Small intestine (tissue), 7 donors: ENCODE measurements at regions not wholly inside any gene's neighbourhood (a gene's known extent, or its start where the extent isn't known, plus 50 kb on each side); places are given as distances from the start of the nearest gene placed in this dataset.

ENCODE experiments used
- DNase-seq, 2 donors: peaks; one replicate each; pipeline versions ENCODE4 v3.0.0 to v3.0.0-alpha.2; 2013
- FAIRE-seq: peaks from 2 replicates; lab custom pipeline; 2012; peaks lifted over from hg19 to GRCh38; lab: Jason Lieb, UNC
- H3K27ac ChIP-seq, 3 donors: one replicate each; pipeline ENCODE4 v1.5.1; 2013; ENCODE audit warnings: low read length in 2 of 3, mild to moderate bottlenecking in 2 of 3, control low read depth in 1 of 3, inconsistent platforms in 1 of 3, low read depth in 1 of 3, moderate library complexity in 1 of 3
- H3K27me3 ChIP-seq, 3 donors: one replicate each; pipeline ENCODE4 v1.6.1; 2013; ENCODE audit warnings: low read length in 3 of 3, inconsistent platforms in 1 of 3; ENCODE audit not compliant: control insufficient read depth in 3 of 3, insufficient read depth in 3 of 3
- H3K36me3 ChIP-seq, 3 donors: one replicate each; pipeline ENCODE4 v1.6.1; 2013; ENCODE audit warnings: low read length in 3 of 3, inconsistent platforms in 1 of 3, low read depth in 1 of 3, mild to moderate bottlenecking in 1 of 3, moderate library complexity in 1 of 3; ENCODE audit not compliant: control insufficient read depth in 3 of 3, insufficient read depth in 2 of 3
- H3K4me1 ChIP-seq, 3 donors: one replicate each; pipeline ENCODE4 v1.6.1; 2013; ENCODE audit warnings: low read length in 2 of 3, inconsistent platforms in 1 of 3, low read depth in 1 of 3, mild to moderate bottlenecking in 1 of 3, moderate library complexity in 1 of 3; ENCODE audit not compliant: control insufficient read depth in 3 of 3, insufficient read depth in 2 of 3
- H3K4me3 ChIP-seq, 3 donors: one replicate each; pipeline ENCODE4 v1.5.1; 2013; ENCODE audit warnings: low read length in 3 of 3, control low read depth in 1 of 3, inconsistent platforms in 1 of 3, low read depth in 1 of 3, mild to moderate bottlenecking in 1 of 3, moderate library complexity in 1 of 3
- H3K9me3 ChIP-seq, 2 donors: one replicate each; pipeline ENCODE4 v1.6.1; 2013; ENCODE audit warnings: low read depth in 1 of 2, low read length in 1 of 2; ENCODE audit not compliant: control insufficient read depth in 2 of 2, insufficient read depth in 1 of 2
- WGBS, 3 donors: extraction: QIAGEN DNeasy Blood & Tissue Kit; methylation state at CpG; one replicate each; pipeline ENCODE4 v1.1.7; 2013; 5-methylcytosine and 5-hydroxymethylcytosine counted together
- donor health status: healthy with polysubstance abuse.
- donor health status: control.
- donor health status: control.
- donor health status: Bipolar disorder and iron deficiency.
- donor health status: healthy.

GRCh38 chr7:39890411-39890810, 59.6 kb upstream of the CDK13 start:
- Histone ChIP-seq H3K36me3 (no peaks in the 10 kb centered on the region), H3K27ac (no peak overlapping the region), H3K4me1 (no peaks in the 10 kb centered on the region), H3K27me3 (peaks cover 0 to 2% (median 0%) of the 10 kb centered on the region in 3 donors), H3K9me3 (no peaks in the 10 kb centered on the region), H3K4me3 (no peak overlapping the region)
- WGBS, 3 donors: 79 to 90% (median 82%) methylated on average over 4 of the region's 4 CpGs
- DNase-seq (no peak), FAIRE-seq (no peak)

- WGBS, 3 donors: 18 to 41% (median 22%) methylated on average over 1 of the region's 1 CpG
- DNase-seq (no peak), FAIRE-seq (no peak)
Observed at GRCh38 chr7:39891894-39892293, 58.2 kb upstream of the CDK13 start.

GRCh38 chr7:39892361-39892760, 57.7 kb upstream of the CDK13 start:
- H3K27me3 ChIP-seq: peaks cover 0 to 2% (median 0%) of the 10 kb centered on the region in 3 donors
- no peak for FAIRE-seq
- WGBS, 3 donors: 57 to 74% (median 73%) methylated on average over 1 of the region's 1 CpG
- H3K9me3 ChIP-seq: no peaks in the 10 kb centered on the region
- no peak overlapping the region for H3K4me3 ChIP-seq
- no peaks in the 10 kb centered on the region for H3K4me1 ChIP-seq
- no peaks in the 10 kb centered on the region for H3K36me3 ChIP-seq
- no peak overlapping the region for H3K27ac ChIP-seq
- no peak for DNase-seq

More at GRCh38 chr7:39891894-39892293, 58.2 kb upstream of the CDK13 start:
- H3K27me3 ChIP-seq: peaks cover 0 to 2% (median 0%) of the 10 kb centered on the region in 3 donors
- no peak overlapping the region for H3K27ac ChIP-seq
- H3K36me3 ChIP-seq: no peaks in the 10 kb centered on the region
- H3K9me3 ChIP-seq: no peaks in the 10 kb centered on the region
- H3K4me1 ChIP-seq: no peaks in the 10 kb centered on the region
- no peak overlapping the region for H3K4me3 ChIP-seq

- WGBS, 3 donors: 28 to 51% (median 28%) methylated on average over 2 of the region's 2 CpGs
- no peak for DNase-seq
- H3K27ac ChIP-seq: no peak overlapping the region
- no peak overlapping the region for H3K4me3 ChIP-seq
- H3K36me3 ChIP-seq: no peaks in the 10 kb centered on the region
- FAIRE-seq: no peak
- no peaks in the 10 kb centered on the region for H3K4me1 ChIP-seq
- no peaks in the 10 kb centered on the region for H3K9me3 ChIP-seq
- H3K27me3 ChIP-seq: no peaks in the 10 kb centered on the region
Observed at GRCh38 chr7:39894904-39895303, 55.2 kb upstream of the CDK13 start.

GRCh38 chr7:39896840-39897239, 53.2 kb upstream of the CDK13 start:
- no peak for FAIRE-seq
- WGBS, 3 donors: 81 to 90% (median 84%) methylated on average over 9 of the region's 9 CpGs
- Histone ChIP-seq H3K9me3 (no peaks in the 10 kb centered on the region), H3K27ac (no peak overlapping the region), H3K4me1 (no peaks in the 10 kb centered on the region), H3K36me3 (no peaks in the 10 kb centered on the region), H3K27me3 (no peaks in the 10 kb centered on the region), H3K4me3 (no peak overlapping the region)
- DNase-seq: no peak

GRCh38 chr7:39898867-39899266, 51.2 kb upstream of the CDK13 start:
- DNase-seq (no peak), FAIRE-seq (no peak)
- no peaks in the 10 kb centered on the region for H3K36me3 ChIP-seq
- no peak overlapping the region for H3K4me3 ChIP-seq
- H3K9me3 ChIP-seq: no peaks in the 10 kb centered on the region
- no peaks in the 10 kb centered on the region for H3K4me1 ChIP-seq
- WGBS, 3 donors: 20 to 36% (median 34%) methylated on average over 2 of the region's 2 CpGs
- no peaks in the 10 kb centered on the region for H3K27me3 ChIP-seq
- H3K27ac ChIP-seq: no peak overlapping the region
